Heart left ventricle (tissue), 13 donors: ENCODE measurements at regions not wholly inside any gene's neighbourhood (a gene's known extent, or its start where the extent isn't known, plus 50 kb on each side); places are given as distances from the start of the nearest gene placed in this dataset.

Experiments used
- CTCF ChIP-seq, 12 donors: fragments of 200-600 bp; sonication (generic) in 4 of 12; IDR thresholded peaks; one replicate each; pipeline versions ENCODE4 v1.5.0 to v1.8.0; 2018 to 2022; ENCODE audit warnings: antibody characterized with exemption in 12 of 12, mild to moderate bottlenecking in 5 of 12
- POLR2A ChIP-seq, 2 donors: fragments of 450-650 bp; IDR thresholded peaks; one replicate each; pipeline ENCODE4 v1.6.1; 2017; ENCODE audit warnings: antibody characterized with exemption in 2 of 2, mild to moderate bottlenecking in 2 of 2, moderate library complexity in 2 of 2
- donor health status: ischemic (EF 13 %, LVEDD 7.1; RV severe dilation, severe dysfunction).
- donor health status: DM: no; HTN: yes; CAD: no.
- donor health status: DM: no; HTN: no; CAD: no.
- donor health status: ischemic (EF 25% LVEDD 6.9; RV normal size, moderate dysfunction).
- donor health status: ischemic (EF 25% LVEDD 5.7; RV mildly dilated, moderate dysfunction).
- donor health status: ischemic (EF 35%, LVEDD 5.7; RV mildly dilated, moderate dysfunction).
- donor health status: nonischemic (EF 11% LVEDD 7.7; RV severe dilation, severe dysfunction).
- donor health status: DM: yes; HTN: yes; CAD: no.
- donor health status: PGD.
- donor health status: ischemic (EF 29% LVEDD 5.4; RV normal size, mild dysfunction).
- donor health status: nonischemic (EF 23%, LVEDD 6.1; RV moderate dilation, normal function).

GRCh38 chr2:123958011-123958410 lies 67.1 kb upstream of the CNTNAP5 start:
- TF ChIP-seq CTCF (IDR thresholded peaks at IDR 0.05) (no peak), POLR2A (IDR thresholded peaks at IDR 0.05) (no peak)
